Left renal pelvis (tissue), 4 donors: ENCODE measurements at regions not wholly inside any gene's neighbourhood (a gene's known extent, or its start where the extent isn't known, plus 50 kb on each side); places are given as distances from the start of the nearest gene placed in this dataset.
"Not testable (repeated sequence)": the region's sequence is repeated elsewhere in the genome, so short reads cannot be mapped to it uniquely, and the experiment has no call there.

Source experiments
- DNase-seq, 4 donors: peaks; one replicate each; pipeline ENCODE4 v3.0.0-alpha.2; 2013; ENCODE audit warnings: low read depth in 4 of 4, low spot score in 3 of 4

DNA sequence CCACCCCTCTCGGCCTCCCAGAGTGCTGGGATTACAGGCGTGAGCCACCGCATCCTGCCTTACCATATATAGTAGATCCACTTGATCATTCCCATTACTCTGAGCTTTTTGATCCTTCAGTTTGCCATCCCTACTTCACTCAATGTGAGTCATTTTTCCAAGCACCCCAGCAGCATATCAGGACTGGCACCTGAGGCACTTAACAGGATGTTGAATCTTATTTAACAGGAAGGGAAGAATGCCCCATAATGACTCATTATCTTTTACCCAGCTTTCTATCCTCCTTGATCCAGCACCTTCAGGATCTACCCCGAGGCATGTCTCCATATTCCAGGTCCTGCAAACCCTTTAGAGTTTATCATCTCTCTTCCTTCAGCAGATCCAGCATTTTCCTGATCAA lies 84.9 kb upstream of the CMKLR1 start:
- DNase-seq, result no peak

DNA sequence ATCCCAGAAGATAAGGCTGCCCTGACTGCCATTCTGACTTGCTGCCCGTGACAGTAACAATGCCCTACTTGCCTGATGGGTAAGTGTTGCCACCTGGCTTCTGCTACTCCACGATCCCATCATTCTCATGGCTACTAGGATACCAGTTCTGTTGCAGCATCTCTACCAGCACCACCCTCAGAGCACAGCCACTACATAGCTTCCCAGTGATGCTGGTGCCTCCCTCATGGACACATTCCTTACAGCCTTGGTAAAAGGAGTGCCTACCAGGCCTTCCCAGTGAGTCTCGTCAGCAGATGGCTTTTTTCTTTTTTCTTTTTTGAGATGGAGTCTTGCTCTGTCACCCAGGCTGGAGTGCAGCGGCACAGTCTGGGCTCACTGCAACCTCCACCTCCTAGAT lies 84.4 kb upstream of the CMKLR1 start:
- DNase-seq, result no peak

DNA sequence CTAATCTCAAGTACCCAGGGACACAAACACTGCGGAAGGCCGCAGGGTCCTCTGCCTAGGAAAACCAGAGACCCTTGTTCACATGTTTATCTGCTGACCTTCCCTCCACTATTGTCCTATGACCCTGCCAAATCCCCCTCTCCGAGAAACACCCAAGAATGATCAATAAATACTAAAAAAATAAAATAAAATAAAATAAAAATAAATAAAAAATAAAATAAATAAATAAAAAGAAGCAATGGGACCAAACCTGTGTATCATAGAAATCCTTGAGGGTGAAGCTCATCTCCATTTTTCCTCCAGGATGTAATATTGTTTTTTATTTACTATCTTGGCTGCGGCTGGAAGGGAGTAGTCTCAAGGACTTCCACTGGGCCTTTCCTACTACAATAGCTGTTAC lies 82.0 kb upstream of the CMKLR1 start:
- DNase-seq, result not testable (repeated sequence)

DNA sequence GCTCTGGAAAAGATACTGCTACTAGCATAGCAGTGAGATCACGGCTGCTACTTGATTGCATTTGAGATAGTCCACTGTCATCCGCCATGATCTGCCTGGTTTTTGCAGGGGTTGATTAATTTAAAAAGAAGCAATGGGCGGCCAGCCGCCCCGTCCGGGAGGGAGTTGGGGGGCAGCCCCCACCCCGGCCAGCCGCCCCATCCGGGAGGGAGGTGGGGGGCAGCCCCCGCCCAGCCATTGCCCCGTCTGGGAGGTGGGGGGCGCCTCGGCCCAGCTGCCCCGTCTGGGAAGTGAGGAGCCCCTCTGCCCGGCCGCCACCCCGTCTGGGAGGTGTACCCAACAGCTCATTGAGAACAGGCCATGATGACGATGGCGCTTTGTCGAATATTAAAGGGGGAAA lies 81.3 kb upstream of the CMKLR1 start:
- DNase-seq, result not testable (repeated sequence)

DNA sequence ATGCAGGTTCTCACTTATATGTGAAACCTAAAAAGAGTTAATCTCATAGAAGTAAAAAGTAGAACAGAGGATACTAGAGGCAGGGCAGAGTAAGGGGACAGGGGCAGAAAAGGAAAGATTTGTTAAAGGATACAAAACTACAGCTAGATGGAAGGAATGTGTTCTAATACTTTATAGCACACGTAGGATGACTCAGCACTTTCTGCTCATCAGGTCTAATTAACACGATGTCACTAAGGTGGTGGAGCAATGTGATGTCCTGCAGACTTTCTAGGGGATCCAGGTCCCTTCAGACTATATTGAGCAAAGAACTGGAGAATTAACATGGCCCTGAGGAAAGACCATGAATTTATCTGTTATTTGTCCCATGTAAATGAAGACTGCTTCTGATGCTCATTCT lies 80.8 kb upstream of the CMKLR1 start:
- DNase-seq, result no peak

DNA sequence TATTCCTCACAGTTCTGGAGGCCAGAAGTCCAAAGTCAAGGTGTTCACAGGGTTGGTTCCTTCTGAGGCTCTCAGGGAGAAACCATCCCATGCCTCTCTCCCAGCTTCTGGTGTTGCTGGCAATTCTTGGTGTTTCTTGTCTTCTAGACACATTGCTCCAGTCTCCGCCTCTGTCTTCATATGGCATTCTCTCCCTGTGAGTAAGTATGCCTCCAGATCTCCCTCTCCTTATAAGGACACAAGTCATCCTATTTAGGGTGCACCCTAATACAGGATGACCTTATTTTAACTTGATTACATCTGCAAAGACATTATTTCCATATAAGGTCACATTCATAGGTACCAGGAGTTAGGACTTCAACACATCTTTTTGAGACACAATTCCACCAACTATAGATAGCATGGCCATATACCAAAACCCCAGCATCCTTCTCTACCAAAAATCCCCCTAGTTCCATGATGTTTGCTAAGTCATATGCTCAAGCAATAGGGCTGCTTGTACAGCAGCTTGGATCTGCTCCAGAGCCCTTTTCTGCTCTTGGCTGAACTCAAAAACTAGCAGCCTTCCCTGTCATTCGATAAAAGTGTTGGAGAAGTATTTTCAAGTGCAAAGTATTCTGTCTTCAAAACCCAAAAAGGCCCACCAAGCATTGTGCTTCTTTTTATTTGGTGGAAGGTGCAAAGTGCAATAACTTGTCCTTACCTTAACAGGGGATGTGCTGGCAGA lies 79.2 kb upstream of the CMKLR1 start:
- DNase-seq, result no peak

DNA sequence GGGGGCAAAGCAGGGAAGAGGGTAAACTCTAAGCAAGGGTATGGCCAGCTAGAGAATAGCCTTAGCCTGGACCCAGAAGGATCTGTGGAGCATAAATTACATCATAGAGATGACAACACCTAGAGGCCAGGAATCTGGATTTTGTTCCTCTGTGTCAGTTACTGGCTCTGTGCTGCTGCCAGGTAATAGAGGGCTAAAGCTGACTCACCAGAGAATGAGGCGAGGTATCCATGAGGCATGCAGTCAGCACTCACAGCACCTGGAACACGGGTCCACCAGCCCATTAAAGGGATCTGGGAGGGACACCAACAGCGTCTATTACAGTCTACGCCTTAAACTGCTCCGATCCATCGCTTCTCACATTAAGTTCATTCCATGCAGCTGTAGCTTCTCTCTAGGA lies 74.9 kb upstream of the CMKLR1 start:
- no peak for DNase-seq

DNA sequence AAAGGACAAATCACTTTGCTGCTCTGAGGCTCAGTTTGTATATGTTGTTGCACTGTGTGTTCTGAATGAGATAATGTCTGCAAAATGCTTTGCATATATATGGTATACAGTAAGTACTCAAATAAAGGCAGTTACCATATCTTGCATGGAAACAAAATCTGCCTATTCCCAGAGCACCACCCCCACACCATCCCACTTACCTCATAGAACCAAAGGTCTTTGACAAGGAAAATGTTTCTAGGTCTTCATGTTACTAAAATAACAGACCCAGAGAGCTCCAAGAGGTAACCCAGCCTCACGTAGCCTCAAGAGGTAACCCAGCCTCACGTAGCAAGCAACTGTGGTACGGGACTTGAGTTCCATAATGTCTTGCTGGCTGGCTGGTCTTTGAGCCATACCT lies 71.6 kb upstream of the CMKLR1 start:
- no peak for DNase-seq

DNA sequence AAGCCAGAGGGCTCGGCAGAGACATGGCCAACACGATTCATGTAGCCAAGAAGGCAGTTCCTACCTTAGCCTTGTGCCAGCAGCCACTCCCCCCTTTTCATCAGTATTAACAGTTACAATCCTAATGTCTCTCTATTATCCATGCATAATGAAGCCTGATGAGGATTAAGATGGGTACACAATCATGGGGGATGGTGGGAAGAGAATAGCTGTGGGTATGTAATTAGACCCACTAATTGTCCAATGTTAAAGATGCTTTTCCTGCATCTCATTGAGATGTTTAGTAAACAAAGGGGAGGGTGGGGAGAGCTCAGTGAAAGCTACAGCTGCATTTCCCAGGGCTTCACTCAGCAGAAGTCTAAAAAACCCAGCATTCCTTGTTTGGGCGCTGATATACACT lies 70.4 kb upstream of the CMKLR1 start:
- DNase-seq, result no peak

DNA sequence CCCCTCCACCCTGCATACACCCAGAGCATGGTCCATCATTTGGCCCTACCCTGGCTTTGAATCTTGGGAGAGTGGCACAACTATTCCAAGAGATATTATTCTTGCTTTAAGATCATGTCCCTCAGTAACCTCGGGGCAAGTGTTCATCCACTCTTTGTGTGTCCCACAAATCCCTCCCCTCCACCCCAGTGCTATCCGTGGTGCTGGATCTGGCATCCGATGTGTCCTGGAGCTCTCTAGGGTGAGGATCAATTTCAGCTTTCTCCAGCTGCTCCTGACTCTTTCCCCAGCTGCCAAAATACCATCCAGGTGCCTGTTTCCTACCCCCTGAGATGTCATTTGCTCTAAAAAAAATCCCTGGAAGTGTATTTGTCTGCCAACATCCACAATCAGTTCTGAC lies 64.8 kb upstream of the CMKLR1 start:
- DNase-seq, result no peak

DNA sequence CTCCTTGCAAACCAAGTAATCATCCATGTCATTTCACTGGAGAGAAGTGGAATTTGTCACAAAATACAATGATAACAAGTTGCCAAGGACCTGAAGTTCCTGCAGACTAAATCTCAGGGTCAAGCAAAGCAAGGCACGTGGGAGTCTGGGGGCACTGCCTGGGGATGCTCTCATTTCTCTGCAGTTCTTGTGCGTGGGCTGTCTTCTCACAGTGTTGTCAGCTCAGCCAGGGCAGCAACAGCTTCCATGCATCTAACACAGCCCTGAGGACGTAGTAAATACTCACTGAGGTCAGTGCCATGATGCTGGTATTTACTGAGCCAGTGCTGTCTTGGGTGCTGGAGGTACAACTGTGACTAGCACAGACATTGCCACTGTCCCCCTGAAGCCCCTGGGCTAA lies 62.9 kb upstream of the CMKLR1 start:
- no peak for DNase-seq

DNA sequence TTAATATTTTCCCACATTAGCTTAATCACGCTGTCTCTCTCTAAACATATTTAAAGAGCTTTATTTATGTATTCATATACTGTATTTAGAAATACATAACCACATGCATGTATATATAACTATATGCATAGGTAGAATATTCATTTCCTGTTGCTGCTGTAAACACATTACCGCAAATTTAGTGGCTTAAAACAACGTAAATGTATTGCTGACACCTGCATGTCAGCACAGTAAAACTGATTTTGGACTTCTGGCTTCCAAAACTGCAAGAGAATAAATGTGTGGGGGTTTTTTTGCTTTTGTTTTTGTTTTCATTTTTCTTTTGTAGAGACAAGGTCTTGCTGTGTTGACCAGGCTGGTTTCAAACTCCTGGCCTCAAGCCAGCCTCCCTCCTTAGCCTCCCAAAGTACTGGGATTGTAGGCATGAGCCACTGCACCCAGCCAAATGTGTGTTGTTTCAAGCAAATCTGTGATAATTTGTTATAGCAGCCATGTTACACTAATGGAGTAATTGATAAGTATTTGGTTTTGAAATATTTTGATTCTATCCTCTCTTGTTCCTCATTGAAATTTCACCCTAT lies 61.9 kb upstream of the CMKLR1 start:
- DNase-seq, result no peak

DNA sequence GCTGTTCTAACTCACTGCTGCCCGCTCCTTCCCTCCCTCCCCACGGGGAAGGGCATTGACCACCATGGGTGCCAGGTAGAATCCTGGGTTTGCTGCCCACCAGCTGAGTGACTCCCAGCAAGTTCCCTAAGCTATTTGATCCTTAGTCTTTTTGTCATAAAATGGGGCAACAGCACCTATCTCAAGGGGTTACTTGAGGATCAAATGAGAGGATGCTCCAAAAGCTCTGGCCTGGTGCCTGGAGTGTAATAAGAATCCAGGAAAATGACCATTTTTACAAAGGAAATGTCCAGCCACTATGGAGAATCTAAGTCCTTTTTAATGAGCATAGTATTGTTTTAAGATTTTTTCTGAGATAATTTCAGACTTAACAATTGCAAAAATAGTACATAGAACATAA lies 61.4 kb upstream of the CMKLR1 start:
- DNase-seq, result no peak

DNA sequence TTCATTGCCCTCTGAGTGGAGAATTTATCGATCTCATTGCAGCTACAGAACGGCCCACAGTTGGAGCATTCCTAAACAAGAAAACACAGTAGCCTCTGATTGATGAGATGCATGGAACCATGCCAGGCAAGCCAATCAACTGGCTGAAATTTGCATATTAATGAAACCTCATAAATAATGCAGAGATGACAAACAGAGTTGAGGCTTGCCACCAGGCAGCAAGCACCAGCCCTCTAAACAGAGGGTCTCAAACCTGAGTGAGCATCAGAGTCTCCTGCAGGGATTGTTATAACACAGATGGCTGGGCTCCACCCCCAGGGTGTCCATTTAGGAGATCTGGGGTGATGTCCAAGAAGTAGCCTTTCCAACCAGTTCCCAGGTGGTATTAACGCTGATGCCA lies 60.9 kb upstream of the CMKLR1 start:
- no peak for DNase-seq

DNA sequence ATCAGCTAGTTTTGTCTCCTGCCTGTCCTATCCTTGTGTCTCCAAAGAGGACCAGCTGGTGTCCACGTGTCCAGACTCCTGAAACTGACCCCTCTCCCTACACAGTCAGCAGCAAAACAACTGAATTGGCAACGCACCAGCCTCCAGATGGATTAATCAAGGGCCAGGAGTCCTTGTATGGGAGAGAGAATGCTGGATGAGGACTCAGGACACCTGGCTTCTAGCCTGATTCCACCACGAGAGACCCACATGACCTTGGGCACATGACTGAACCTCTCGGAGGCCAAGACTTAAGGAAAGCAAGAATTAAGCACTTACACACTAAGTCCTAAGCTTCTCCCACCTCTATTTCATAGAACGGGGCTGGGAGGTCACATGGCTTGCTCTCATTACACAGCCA lies 60.4 kb upstream of the CMKLR1 start:
- no peak for DNase-seq

DNA sequence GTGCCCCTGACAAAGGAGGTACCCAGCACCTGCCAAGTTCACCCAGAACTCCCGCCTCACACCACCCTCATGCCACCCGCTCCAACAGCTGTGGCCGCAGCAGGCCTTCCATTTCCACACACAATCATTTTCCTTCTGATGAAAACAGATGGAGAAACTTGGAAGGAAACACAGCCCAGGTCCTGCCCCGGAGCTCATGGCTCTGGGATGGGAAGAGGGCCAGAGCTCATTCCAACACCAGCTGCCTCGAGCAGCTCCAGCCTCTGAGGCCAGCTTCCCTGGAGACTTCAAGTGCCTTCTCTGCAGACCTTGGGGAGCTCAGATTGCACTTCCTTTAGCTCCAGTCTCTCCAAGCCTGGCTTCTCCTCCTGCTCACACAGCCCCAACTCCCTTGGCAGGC lies 55.1 kb upstream of the CMKLR1 start:
- no peak for DNase-seq

DNA sequence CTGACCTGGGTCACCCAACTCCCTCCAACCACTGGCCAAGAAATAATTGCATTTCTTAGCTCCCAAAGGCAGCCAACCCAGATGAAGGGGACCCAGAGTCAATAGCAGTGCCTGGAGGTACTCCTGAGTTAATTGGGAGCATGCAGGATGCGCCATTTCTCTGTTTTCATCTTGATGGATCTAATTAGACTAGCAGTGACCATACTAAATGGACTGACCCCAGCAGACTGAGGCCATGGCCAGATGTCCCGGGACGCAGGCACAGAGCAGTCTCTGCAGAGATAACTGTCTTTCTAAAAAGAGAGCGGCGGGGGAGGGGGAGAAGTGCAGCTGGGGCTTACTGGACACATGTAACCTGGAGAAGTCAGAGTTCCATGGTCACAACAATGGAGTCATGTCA lies 53.2 kb upstream of the CMKLR1 start:
- no peak for DNase-seq

DNA sequence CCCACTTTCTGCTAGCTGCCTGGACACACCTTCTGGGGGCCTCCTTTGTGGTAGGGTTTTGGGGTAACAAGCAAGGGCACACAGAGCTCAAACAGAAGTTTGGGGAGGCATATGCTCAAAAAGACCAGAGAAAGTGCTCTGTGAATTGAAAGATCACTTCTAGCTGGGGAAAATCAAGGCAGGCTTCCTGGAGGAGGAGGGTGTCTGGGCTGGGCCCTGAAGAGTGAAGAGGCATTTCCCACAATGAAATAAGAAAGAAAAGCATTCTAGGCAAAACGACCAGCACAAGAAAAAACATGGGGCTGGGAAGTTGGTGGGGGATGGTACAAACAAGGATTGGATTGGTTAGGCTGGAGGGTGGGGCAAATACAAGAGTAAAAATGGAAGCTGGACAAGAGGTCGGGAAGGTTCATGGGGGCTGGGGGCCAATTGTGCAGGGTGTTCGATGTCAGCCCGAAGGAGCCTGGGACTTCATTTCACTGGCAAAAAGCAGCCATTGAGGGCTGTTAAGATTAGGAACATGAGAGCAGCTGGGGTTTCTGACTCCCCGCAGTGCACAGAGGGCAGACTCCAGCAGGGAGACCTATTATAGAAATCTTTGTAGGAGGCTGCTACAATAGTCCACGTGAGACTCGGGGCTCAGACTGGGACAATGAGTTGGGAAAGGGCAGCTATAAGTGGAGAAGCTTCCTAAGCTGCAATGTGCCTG lies 51.5 kb upstream of the CMKLR1 start:
- DNase-seq, result no peak

DNA sequence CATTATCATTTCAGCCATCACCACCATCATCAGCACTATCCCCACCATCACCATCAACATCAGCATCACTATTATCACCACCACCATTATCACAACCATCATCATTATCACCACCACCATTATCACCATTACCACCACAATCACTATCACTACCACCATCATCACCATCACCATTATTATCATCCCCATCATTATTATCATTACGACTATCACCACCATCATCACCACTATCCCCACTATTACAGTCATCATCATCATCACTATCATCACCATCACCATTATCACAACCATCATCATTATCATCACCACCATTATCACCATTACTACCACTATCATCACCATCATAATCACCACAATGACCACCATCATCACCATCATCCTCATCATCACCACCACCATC lies 50.4 kb upstream of the CMKLR1 start:
- DNase-seq, result no peak
